ENCODE measurements at regions not wholly inside any gene's neighbourhood (a gene's known extent, or its start where the extent isn't known, plus 50 kb on each side); places are given as distances from the start of the nearest gene placed in this dataset.

- TF ChIP-seq CTCF (IDR thresholded peaks at IDR 0.05; ENCODE audit: poor library complexity) (no peak), EZH2phosphoT487 (IDR thresholded peaks at IDR 0.05; ENCODE audit: low read depth, severe bottlenecking, unreplicated experiment) (no peak)
Observed at GRCh38 chr6:76639941-76640340, 567.5 kb upstream of the IMPG1 start.

All from hepatocyte (in vitro differentiated cells).